HS-5 (cell line): ENCODE measurements at regions not wholly inside any gene's neighbourhood (a gene's known extent, or its start where the extent isn't known, plus 50 kb on each side); places are given as distances from the start of the nearest gene placed in this dataset.

Experiments used
- DNase-seq: peaks from one replicate; pipeline ENCODE4 v3.0.0-alpha.2; 2012; ENCODE audit warnings: low read depth

DNA sequence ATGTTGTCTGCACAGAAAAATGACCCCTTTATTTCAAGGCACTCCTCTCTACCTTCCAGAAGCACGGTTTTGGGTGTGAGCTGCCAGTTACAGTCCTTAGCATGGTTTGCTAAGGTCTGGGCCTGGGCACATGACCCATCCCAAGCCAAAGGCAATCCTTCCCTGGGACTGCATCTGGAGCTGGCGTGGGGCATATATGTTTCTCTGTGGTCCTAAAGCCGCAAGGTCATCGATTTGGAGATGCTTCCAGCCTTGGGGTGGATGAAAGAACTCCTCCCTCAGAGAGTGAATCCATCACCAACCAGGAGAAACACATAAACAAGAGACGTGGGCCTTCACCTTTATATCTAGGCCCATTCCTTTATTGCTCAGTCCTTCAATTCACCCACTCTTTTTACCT is 50.1 kb upstream of the IGFBP3 start:
- no peak for DNase-seq
